Stimulated activated CD8-positive, alpha-beta memory T cell treated with anti-CD3 and anti-CD28 coated beads, Interleukin-4, amount 100 ng/mL, for 24 hours (primary cell): ENCODE measurements at regions not wholly inside any gene's neighbourhood (a gene's known extent, or its start where the extent isn't known, plus 50 kb on each side); places are given as distances from the start of the nearest gene placed in this dataset.

Source experiments
- DNase-seq: peaks from one replicate; pipeline ENCODE4 v3.0.0-alpha.2; 2020; ENCODE audit warnings: low read depth

DNA sequence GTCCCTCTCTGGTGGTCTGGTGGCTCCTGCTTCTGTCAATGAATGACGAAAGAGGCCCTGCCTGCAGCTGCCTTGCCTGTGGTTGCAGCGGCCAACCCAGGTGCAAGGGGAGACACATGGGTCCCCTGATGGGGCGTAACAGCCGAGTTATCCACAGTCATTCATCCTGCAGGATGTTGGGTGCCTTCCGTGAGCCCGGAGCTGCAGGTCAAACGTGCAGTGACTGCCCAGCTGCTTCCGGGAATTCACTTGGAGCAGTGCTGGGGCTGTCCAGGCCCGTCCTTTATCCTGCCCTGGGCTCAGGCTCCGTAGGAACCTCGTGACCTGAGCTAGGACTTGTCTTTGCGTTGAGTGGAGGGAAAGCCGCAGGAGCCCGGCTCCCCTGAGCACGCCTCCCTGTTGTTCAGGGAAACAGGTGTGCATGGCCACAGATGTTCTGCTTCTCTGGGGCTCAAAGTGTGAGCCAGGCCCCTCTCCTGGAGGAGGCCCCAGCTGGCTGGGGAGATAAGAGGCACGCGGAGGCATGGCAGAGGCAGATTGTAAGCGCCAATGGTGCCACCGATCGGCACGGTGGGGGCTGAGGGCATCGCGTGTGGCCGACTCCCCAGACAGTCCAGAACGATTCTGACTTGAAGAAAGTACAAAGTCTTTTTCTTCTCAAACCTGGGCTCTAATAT lies 635.4 kb downstream of the BRD1 start:
- DNase-seq = no peak

DNA sequence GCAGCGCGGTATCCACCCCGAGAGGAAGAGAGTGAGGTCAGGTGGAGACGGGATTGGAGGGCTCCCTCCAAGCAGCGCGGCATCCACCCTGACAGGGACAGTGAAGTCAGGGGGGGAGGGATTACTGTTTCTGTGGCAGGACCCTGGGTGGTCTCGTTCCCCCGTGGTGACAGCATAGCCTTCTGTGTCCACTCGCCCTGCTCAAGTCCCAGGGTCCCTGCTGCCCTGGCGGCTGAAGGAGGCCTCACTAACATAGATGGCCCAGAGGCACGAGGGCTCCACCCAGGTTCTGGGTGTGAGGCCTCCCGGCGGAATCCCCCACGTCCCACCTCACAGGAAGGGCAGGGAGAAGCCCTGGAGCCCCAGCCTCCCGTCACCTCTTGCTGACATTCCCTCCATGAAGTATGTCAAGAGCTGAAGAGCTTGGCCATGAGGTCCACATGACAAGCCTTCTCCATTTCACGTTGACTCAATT lies 636.1 kb downstream of the BRD1 start:
- DNase-seq = no peak

DNA sequence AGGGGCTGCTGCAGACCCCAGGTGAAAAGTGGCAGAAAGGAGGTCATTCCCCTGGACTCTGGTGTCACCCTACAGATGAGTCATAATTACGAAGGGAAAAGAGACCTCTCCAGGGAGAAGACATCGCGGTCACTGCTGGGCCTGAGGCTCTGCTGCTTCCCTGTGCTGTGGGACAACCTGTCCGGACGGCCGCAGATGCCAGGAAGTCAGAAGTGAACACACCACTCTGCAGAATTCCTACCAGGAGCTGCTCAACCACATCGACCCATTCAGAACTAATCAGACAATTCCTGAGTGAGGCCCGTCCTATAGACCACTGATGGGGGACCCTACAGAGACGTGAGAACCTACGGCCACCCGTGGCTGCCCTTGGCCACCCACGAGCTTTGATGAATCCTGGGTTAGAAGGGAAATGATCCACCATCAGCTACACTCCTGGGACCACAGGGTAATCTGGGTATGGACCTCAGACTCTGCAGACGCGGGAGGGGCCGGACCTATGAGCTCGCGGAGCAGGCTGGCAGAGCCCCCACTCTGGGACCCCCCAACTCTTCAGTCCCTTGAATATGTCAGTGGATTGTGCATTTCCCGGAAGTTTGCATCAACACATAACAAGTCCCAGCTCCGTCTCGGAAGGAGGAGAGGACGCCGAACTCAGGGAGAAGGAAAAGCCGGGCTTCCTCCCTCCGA lies 636.7 kb downstream of the BRD1 start:
- no peak for DNase-seq

DNA sequence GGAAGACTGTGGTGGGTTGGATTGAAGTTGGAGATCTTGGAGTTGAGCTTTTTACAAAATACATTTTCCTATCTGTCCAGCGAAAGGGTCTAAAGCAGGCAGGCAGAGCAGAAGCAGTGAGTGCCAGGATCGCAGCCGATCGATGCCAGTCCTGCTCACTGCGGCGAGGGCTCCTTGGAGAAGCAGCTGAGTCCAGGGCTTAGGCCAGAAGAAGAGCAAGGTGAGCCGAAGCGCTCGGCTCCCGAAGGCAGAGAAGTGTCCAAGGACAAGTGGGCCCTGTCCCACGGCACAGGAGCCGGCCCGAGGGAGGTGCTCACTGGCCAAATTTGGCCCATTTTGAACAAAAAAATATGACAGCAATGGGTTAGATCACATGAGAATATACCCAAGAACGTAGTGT lies 637.8 kb downstream of the BRD1 start:
- no peak for DNase-seq

DNA sequence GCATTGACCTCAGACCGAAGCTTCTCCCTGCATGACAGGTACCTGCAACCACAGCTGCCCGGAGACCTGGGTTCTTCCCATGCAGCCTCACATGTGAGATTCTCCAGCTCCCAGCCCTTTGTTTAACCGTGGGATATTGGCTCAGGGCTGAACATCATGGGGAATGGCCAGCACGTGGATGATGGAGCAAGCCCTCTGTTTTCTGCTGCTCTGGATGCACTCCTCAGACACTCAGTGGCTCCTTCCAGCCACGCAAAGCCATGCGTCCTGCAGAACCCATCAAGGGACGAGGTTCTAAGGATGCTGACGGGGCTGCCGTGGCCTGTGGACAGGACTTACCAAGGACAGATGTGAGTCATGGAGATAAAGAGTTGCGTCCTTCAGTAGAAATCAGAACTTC lies 639.1 kb downstream of the BRD1 start:
- DNase-seq = no peak

DNA sequence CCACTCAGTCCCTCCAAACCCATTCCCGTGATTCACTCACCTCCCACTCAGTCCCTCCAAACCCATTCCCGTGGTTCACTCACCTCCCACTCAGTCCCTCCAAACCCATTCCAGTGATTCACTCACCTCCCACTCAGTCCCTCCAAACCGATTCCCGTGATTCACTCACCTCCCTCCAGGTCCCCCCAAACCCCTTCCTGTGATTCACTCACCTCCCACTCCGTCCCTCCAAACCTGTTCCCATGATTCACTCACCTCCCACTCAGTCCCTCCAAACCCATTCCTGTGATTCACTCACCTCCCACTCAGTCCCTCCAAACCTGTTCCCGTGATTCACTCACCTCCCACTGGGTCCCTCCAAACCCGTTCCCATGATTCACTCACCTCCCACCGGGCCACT lies 639.6 kb downstream of the BRD1 start:
- no peak for DNase-seq

DNA sequence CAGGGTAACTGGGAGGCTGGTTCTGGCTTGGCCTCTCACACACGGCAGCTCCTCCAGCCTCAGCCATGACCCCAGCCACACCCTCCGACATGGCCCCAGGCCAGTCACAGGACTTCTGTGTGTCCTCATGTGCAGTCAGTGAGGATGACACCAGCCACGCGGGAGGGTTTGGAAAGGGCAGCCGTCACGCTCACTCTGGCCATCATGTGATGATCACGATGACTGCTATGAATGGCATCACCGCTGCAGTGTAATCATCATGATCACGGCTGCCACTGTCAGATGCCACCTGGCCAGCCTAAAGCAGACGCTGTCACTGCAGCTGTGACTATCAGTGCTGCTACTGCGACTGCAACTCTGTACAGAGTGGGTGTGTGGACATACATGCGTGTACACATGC lies 640.9 kb downstream of the BRD1 start:
- DNase-seq = no peak

DNA sequence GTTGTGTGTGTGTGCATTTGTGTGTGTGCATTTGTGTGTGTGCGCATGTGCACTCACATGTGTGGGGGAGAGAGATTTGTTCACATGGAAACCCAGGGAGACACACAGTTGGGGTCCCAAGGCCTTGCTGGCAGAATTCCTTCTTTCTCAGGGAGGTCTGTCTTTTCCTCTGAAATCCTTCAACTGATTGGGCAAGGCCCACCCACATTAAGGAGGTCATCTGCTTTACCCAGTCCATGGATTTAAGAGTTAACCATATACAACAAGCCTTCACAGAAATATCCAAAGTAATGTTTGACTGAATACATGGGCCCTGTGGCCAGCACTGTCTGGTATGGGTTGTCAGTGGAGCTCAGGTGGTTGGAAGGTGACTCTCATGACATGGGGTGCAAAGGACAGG lies 641.4 kb downstream of the BRD1 start:
- DNase-seq = no peak

DNA sequence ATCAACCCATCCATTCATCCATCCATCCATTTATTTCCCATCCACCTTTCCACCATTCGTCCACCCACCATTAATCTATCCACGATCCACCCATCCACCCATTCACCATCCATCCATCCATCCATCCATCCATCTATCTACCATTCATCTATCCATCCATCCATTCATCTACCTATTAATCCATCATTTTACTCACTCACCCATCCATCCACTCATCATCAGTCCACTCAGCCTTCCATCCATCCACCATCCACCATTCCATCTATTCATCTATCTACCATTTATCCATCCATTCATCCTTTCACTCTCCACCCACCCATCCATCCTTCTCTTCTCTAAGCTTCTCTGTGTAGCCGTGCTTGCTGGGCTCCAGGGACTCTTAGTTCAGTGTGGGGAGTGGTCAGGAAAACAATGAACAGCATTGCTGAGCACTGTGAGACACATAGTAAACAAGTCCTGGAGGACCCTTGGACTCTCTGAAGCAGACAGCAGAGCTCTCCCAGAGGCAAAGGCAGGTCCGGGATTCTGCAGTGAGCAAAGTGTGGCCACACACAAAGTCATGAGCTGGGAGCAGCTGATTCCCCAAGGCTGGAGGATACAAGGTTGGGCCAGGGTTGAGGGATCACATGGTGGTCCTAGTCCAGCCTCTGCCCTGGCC lies 642.2 kb downstream of the BRD1 start:
- no peak for DNase-seq

DNA sequence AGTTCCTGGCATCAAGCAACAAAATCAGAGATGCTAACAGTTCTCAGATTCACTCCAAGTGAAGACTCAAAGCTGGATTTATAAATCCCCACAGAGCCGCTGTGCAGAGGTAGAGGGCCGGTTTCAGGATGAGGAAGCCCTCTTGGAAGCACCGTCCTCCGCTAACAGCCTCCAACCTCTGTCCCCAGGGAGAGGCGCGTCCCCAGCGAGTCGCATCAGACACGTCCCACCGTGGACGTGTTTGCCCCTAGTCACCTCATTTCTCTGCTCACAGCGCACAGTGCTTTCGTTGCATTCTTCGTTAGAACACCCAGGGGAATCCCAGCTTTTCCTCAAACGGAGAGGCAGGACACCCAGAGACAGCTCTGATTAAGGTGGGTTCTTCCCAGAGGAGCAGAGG lies 642.9 kb downstream of the BRD1 start:
- DNase-seq = no peak

DNA sequence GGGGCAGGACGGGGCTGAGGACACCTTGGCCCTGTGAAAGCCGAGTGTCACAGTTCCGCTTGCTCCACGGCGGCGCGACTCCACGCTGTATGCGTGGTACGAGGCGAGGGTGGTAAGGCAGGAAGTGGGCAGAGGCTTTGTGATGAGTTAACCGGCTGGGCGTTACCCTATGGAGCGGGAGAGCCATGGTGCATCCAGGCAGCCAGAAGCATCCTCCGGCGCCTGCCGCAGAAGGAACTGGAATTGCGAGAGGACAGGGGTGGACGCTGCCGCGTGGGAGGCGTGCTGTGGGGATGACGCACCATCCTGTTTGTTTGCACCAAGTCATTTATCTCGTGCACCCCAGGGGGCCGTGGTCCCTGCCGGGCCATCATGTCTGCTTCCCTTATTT lies 643.9 kb downstream of the BRD1 start:
- DNase-seq = no peak

DNA sequence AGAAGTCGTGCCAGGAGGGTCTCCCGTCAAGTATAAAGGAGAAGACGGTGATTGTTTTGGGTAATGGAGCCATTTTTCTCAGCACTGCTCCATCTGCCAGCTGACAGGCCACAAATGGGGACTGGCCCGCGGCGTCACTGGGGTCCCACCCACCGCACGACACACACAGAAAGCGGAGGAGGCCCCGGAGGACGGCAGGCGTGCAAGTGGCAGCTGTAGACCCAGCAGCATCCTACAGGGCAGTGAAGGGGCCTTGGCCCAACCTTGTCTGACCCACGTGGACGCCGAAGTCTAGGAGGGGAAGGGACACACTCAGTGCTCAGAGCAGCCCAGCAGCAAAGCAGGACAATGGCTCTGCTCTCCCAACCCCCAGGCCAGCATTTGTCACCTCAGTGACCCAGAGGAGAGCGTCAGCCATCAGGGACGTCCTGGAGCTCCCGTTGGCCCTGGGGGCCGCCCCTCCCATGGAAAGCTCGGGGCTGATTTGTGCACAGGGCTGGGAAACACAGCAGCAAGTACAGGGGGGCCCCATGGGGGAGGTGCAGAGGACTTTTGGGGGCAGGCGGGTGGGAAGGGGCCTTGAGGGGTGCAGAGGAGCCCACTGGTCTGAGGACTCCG lies 644.4 kb downstream of the BRD1 start:
- no peak for DNase-seq

DNA sequence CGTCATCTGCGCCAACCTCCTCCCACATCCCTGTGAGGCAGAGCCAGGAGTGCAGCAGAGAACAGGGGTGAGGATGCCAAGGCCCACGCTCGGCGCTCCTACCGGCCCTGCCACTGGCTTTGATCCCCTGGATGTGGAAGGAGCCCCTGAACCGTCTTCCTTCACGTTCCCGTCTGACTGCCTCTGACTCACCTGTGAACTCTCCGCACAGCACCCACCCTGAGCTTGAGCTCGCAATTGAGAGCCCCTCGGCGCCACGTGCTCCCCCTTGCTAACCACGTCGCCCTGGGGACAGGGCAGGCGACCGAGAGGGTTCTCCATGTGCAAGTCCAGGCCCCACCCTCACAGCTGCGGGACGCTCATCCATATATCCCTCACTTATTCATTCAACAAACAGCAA lies 645.3 kb downstream of the BRD1 start:
- no peak for DNase-seq

DNA sequence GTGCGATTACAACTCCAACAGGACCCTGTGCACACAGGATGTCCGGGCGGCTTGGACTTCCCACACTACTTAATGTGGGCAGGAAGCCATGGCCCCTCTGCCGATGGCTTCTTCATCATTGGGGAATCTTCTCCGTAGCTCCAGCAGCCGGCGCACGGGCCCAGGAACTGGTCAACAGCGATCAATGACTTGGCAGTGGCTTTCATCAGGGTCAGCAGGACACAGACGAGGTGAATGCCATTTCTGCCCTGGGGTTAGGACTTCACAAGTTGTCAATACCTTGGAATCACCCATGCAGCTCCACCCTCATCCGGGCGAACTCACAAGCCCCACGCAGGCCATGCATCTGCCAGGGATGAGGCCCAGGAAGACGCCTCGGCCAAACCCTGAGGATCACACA lies 645.7 kb downstream of the BRD1 start:
- no peak for DNase-seq

DNA sequence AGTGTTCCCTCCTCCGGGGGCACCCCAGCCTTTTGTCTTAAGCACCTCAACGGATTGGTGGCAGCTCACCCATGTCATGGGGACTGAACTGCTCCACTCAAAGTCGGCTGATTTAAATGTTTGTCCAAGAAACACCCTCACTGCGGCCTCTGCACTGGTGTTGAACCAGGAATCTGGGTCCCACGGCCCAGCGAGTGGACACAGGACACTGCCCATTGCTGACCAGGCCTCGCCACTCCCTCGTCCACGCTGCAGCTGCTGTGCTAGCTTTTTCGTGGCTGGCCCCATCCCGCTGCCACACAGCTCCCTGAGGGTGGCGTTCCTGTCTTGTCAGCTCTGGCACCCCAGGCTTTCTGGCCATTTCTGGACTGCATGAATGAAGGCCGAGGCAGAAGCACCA lies 646.2 kb downstream of the BRD1 start:
- DNase-seq = no peak

DNA sequence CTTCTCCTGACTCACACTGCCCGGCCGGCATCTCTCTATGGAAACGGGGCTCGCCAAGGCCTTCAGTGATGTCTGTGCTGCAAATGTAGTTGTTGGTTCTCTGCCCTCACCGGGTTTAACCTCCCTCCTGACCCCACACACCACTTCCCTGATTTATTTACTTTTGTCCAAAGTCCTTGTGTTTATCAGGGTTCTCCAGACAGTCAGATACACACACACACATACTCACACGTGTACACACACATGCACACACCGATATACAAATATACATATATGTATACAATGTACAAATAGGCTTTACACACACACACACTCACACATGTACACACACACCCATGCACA lies 647.0 kb downstream of the BRD1 start:
- no peak for DNase-seq

DNA sequence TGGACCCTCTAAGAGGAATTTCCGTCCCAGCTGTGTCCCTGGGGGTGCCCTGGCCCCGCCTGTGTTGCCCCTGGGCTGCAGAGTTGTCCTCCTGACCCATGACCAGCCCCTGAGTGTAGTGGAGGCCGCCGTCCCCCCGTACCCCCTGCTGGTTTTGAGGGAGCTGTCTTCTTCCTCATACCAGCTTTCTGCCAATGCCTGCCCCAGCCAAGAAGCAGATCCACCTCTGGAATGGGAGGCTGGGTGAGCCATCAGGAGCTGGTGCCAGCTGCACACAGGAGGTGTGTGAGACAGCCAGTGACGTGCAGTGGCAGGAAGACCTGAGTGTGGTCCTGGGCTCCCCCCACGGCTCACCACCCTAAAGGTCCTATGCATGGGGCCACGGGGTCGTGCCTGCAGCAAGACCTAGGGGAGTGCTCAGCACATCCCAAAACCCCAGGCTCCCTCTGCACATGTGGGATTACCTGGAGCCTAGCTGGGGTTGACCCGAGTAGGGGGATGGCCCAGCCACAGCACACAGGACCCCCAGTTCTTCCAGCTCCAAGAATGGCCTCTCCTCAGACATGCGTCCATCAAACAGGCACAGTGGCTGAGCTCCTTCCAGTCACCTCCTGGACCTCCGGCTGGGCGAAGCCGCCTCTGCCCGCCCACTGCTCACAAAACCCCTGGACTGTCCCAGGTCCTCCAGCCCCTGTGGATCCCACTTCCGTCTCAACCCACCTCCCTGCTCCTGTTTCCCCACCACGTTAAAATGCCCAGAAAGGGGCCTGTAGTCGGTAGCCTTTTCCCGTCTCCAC lies 647.6 kb downstream of the BRD1 start:
- no peak for DNase-seq

DNA sequence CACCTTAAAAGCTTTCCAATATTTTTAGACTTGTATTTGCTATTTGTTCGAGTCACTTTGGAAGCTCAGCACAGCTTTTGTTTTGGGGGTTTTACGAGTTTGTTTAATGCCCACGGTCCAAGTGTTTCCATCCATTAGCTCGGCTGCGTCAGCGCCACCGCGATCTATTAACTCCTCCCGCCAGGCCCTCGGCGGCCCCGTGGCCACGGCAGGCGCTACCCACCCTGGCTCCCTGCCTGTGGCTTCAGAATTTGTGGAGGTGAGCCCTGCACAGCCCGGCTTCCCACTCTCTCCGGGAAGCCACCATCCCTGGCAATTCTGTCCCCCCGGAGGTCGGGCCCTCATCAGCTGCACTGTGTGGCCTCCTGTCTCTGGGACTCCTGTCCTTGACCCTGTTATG lies 648.5 kb downstream of the BRD1 start:
- DNase-seq = no peak

DNA sequence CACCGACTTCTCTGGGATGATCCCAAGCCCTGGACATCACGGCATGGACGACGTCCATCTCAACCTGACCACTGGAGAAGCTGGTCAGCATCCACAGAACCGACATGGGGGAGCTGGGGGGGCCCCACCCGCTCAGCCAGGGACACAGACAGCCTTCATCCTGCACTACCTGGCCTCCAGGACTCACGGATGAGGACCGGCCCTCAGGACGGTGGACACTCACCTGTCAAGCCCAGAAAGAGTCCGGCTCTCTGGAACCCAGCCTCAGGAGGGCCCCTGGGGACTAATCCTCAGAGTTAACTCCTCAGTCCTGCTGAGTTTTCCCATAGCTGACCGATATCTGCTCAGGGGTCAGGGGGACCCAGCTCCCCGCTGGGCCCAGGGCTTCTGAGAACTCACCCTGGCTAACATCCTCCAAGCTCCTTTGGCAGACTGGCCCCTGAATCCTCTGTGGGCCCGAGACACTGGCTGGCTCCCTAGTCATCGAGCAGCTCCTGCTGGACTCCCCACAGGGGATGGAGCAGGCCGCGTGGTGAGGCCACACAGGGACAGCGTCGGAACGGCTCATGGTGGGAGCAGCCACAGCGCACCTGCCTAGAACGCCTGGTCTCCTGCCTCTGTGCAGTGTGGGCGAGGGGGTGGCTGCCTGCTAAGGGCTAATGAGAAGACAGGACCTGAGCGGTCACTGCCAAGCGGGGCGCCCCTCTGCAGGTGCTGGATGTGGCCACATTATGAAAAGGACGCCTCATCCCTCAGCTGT lies 649.2 kb downstream of the BRD1 start:
- no peak for DNase-seq

DNA sequence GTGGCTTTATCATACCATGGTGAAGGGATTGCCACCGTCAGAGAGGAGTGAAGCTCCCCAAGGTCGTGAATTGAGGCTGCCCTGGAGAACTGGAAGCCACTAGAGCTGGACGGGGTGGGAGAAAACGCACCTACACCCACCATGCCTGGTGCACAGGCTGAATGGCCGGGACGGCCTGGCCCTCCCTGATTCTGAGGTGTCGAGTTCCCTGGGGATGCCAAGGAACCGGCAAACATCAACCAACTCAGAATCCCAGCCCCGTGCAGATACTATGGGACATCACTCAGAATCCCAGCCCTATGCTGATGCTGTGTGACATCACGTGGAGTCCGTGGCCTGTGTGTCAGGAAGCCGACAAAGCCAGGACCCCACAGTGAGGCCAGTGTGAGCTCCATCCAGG lies 650.0 kb downstream of the BRD1 start:
- no peak for DNase-seq

DNA sequence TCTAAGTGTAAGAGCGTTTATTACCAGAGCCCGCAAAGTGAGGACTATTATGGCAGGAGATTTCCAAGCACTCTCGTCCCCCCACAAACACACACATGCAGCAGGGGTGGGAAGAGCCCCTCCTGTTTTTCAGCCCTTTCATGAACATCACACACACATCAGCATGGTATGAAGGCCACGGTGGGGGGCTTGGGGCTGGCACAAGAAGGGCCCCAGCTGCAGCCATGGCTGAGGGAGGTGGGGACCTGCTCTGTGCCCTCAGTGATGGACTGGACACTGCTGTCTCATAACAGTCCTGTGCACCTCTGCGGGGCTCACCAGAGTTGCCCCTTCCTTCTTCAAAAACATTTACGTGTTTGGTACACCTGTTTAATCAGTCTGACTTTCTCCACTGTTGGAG lies 650.7 kb downstream of the BRD1 start:
- no peak for DNase-seq

DNA sequence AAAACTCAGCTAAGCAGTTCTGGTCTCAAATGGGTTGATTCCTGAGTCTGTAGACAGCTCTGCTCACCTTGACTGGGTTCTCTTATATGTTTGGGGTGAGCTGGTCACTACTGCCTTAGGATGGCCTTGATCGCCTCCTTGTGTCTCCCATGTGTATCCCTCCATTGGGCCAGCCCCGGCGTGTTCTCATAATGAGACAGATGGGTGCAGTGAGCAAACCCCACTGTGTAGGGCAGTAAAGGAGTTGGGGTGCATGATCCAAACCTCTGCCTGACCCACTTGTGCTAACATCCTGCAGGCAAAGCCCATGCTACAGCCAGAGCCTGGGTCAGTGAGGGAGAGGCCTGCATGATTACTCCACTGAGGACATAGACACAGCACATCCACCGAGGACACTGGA lies 657.6 kb downstream of the BRD1 start:
- no peak for DNase-seq
